ENCODE measurements at regions not wholly inside any gene's neighbourhood (a gene's known extent, or its start where the extent isn't known, plus 50 kb on each side); places are given as distances from the start of the nearest gene placed in this dataset.

DNA sequence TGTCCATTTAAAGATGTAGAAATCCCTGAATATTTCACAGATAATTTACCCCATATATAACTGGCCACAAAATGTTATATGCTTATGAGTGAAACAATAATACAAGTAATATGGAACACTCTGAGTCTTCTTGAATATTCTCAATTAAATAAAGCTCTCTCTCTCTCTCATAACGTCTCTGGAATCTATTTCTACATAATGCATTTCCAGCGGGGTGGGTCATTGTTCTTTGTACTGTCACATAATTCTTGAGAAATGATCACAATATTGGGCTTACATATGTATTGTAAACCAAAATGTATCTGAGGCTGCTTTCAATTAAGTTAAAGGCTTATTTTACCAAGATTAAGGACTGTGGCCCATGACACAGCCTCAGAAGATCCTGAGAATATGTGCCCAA is 596.3 kb downstream of the FAT4 start:
- TF ChIP-seq, protein P1, sequence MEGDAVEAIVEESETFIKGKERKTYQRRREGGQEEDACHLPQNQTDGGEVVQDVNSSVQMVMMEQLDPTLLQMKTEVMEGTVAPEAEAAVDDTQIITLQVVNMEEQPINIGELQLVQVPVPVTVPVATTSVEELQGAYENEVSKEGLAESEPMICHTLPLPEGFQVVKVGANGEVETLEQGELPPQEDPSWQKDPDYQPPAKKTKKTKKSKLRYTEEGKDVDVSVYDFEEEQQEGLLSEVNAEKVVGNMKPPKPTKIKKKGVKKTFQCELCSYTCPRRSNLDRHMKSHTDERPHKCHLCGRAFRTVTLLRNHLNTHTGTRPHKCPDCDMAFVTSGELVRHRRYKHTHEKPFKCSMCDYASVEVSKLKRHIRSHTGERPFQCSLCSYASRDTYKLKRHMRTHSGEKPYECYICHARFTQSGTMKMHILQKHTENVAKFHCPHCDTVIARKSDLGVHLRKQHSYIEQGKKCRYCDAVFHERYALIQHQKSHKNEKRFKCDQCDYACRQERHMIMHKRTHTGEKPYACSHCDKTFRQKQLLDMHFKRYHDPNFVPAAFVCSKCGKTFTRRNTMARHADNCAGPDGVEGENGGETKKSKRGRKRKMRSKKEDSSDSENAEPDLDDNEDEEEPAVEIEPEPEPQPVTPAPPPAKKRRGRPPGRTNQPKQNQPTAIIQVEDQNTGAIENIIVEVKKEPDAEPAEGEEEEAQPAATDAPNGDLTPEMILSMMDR (IDR thresholded peaks at IDR 0.05; ENCODE audit: insufficient read depth, low read depth, low read length): no peak
- TF ChIP-seq EZH2 (IDR thresholded peaks at IDR 0.05; ENCODE audit: insufficient read depth, low read length): no peak
